ENCODE measurements at regions not wholly inside any gene's neighbourhood (a gene's known extent, or its start where the extent isn't known, plus 50 kb on each side); places are given as distances from the start of the nearest gene placed in this dataset.

DNA sequence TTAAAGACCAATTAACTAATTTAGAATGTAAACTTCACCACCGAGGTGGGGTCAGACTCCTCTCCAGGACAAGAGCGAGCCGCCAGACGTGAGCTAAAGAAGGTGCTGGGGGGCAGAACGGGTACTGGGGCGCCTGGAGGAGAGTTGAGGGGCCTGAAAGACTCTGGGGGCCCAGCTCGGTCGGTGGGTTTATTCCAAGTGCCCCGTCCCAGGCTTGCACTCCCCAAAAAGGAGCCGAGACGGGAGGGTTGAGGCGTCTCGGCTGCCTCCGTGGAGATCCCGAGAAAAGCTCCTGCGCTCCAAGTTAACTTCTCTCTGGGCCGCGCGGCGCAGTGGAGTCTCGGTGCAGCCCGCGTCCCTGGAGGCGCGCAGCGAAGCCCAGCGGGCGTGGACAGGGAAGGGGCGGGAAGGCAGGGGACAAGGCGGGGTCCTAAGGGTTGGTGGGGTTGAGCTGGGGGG is 553.3 kb downstream of the TFEC start:
- Histone ChIP-seq H3K4me3 (peak overlapping the region in 3 of 4 donors; percentile 36 to 60 (median 41)), H3K4me1 (peaks cover 0 to 15% (median 0%) of the 10 kb centered on the region in 3 donors), H3K36me3 (no peaks in the 10 kb centered on the region), H3K9me3 (no peaks in the 10 kb centered on the region), H3K27ac (no peak overlapping the region), H3K27me3 (peaks cover 0 to 21% (median 3%) of the 10 kb centered on the region in 4 donors)
- intact Hi-C loops (cut with DNase I) = no loop called here
- TF ChIP-seq, protein P1, sequence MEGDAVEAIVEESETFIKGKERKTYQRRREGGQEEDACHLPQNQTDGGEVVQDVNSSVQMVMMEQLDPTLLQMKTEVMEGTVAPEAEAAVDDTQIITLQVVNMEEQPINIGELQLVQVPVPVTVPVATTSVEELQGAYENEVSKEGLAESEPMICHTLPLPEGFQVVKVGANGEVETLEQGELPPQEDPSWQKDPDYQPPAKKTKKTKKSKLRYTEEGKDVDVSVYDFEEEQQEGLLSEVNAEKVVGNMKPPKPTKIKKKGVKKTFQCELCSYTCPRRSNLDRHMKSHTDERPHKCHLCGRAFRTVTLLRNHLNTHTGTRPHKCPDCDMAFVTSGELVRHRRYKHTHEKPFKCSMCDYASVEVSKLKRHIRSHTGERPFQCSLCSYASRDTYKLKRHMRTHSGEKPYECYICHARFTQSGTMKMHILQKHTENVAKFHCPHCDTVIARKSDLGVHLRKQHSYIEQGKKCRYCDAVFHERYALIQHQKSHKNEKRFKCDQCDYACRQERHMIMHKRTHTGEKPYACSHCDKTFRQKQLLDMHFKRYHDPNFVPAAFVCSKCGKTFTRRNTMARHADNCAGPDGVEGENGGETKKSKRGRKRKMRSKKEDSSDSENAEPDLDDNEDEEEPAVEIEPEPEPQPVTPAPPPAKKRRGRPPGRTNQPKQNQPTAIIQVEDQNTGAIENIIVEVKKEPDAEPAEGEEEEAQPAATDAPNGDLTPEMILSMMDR (IDR thresholded peaks at IDR 0.05) = no peak
- no peak for TF ChIP-seq POLR2A (IDR thresholded peaks at IDR 0.05)
- DNase-seq = no peak
- 10 to 21% methylated on average over 9 to 15 of the region's 30 CpGs for WGBS, 2 donors

DNA sequence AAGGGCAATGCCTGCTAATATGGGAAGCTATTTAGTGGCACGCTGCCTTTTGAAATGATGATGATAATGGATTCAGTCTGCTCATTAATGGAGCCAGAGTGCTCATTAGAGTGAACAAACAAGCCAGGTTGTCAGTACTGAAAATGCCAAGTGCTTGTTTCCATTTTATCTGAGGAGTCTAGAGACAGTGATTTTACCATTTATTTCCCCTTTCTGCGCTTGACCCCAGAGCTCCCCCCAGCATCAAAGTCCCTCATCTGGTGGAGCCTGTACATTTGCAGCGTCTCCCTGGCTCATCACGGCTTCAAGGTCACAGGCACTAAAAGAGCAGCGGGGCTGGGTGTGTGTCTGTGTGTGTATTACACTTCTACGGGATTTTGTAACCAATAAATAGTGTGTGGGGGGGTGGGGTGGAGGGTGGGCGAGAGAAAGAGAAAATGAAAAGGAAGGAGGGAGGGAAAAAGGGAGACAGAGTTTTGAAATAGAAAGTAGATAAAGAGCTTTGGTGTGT is 553.8 kb downstream of the TFEC start:
- no peaks in the 10 kb centered on the region for H3K36me3 ChIP-seq
- H3K27ac ChIP-seq = no peak overlapping the region
- TF ChIP-seq, protein P1 (IDR thresholded peaks at IDR 0.05) = no peak
- TF ChIP-seq POLR2A (IDR thresholded peaks at IDR 0.05) = no peak
- DNase-seq = no peak
- no peaks in the 10 kb centered on the region for H3K9me3 ChIP-seq
- H3K4me1 ChIP-seq = peaks cover 0 to 15% (median 0%) of the 10 kb centered on the region in 3 donors
- H3K27me3 ChIP-seq = peaks cover 0 to 21% (median 3%) of the 10 kb centered on the region in 4 donors
- peak overlapping the region in 3 of 4 donors; percentile 36 to 60 (median 41) for H3K4me3 ChIP-seq
- WGBS, 2 donors = 21 to 41% methylated on average over 7 of the region's 7 CpGs
- intact Hi-C loops (cut with DNase I) = no loop called here

DNA sequence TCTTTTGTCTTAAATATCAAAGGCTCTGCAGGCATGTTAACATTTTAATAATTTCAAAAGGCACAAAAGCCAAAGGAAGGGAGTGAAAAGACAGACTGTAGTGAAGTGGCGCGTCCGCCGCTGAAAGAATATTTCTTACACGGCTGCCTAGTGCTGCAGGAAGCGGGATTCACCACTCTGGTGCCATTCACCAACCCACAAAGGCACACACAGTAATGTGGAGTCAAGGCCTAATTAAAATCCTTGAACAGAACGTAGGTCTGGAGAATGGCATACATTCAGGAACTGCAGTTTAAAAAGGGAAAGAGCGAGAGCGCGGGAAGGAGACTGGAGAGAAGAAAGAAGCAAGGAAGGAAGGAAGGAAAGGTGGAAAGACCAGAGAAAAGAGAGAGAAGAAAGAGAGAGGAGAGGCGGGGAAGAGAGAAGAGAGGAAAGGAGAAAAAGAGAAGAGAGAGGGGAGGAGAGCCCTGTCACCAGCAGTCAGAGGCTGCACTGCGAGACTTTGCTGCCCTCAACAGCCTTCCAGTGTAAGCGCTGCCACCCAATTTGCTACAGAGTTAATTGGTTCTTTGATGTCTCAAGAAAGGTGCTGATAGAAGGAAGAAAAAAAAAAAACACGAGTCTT is 554.0 kb downstream of the MDFIC start:
- H3K4me1 ChIP-seq = peaks cover 0 to 15% (median 0%) of the 10 kb centered on the region in 3 donors
- H3K27ac ChIP-seq = no peak overlapping the region
- peaks cover 0 to 21% (median 3%) of the 10 kb centered on the region in 4 donors for H3K27me3 ChIP-seq
- no peak overlapping the region for H3K4me3 ChIP-seq
- no peaks in the 10 kb centered on the region for H3K36me3 ChIP-seq
- intact Hi-C loops (cut with DNase I) = no loop called here
- DNase-seq = no peak
- no peak for TF ChIP-seq POLR2A (IDR thresholded peaks at IDR 0.05)
- TF ChIP-seq, protein P1 (IDR thresholded peaks at IDR 0.05) = no peak
- 82 to 84% methylated on average over 14 of the region's 14 CpGs for WGBS, 2 donors
- no peaks in the 10 kb centered on the region for H3K9me3 ChIP-seq

DNA sequence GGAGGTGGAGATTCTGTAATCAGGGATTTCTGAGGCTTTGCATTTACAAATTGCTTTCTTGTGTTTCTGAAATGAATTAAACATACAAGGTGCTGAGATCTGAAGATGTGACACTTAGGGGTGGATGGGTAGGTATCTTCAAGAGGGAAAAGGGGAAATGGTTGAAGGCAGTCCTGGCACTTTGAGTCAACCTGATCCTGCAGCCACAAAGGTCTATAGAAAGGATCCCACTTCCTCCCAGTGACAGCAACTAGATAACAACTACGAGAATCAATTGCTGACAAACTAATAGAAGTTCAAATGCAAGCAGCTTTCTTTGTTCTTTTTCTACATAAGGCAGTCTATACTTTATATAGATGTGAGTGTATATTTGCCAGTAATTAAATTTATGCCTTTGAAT is 553.3 kb downstream of the MDFIC start:
- no peaks in the 10 kb centered on the region for H3K36me3 ChIP-seq
- H3K9me3 ChIP-seq = no peaks in the 10 kb centered on the region
- WGBS, 2 donors = 61 to 85% methylated on average over 1 of the region's 1 CpG
- no peak overlapping the region for H3K4me3 ChIP-seq
- DNase-seq = no peak
- peaks cover 0 to 15% (median 0%) of the 10 kb centered on the region in 3 donors for H3K4me1 ChIP-seq
- H3K27ac ChIP-seq = no peak overlapping the region
- H3K27me3 ChIP-seq = peaks cover 0 to 21% (median 3%) of the 10 kb centered on the region in 4 donors
- TF ChIP-seq, protein P1 (IDR thresholded peaks at IDR 0.05) = no peak
- no peak for TF ChIP-seq POLR2A (IDR thresholded peaks at IDR 0.05)
- intact Hi-C loops (cut with DNase I) = no loop called here

DNA sequence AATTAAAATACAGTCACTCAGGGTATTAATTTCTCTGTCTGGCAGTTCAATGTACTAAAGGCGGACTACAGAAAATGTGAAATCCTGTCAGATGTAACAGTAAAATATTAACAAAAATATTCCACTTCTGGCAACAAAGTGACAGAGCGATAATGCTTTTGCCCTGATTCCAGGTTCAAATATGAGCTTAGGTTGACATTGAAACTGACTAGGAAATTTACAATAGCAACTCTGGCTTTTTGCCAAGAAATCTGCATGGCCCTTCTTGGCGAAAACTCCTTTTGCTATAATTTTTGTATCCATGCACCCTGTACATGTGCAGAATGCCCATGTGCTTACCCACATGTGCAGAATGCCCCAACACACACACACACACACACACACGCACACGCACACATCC is 552.2 kb downstream of the MDFIC start:
- Histone ChIP-seq H3K27ac (no peak overlapping the region), H3K27me3 (peaks cover 0 to 21% (median 3%) of the 10 kb centered on the region in 4 donors), H3K36me3 (no peaks in the 10 kb centered on the region), H3K4me1 (peaks cover 0 to 15% (median 0%) of the 10 kb centered on the region in 3 donors), H3K4me3 (no peak overlapping the region), H3K9me3 (no peaks in the 10 kb centered on the region)
- DNase-seq = no peak
- intact Hi-C loops (cut with DNase I) = no loop called here
- WGBS, 2 donors = 87 to 88% methylated on average over 5 of the region's 5 CpGs
- TF ChIP-seq POLR2A (IDR thresholded peaks at IDR 0.05) = no peak

Measured in esophagus squamous epithelium (tissue), 5 donors.